Esophagus (tissue), 2 donors: ENCODE measurements at regions not wholly inside any gene's neighbourhood (a gene's known extent, or its start where the extent isn't known, plus 50 kb on each side); places are given as distances from the start of the nearest gene placed in this dataset.

Experiments used
- H3K27ac ChIP-seq, 2 donors: one replicate each; pipeline ENCODE4 v1.5.1; 2013; ENCODE audit warnings: low read depth in 2 of 2, mild to moderate bottlenecking in 2 of 2, inconsistent platforms in 1 of 2, low read length in 1 of 2, moderate library complexity in 1 of 2
- H3K27me3 ChIP-seq, 2 donors: one replicate each; pipeline ENCODE4 v1.6.1; 2013; ENCODE audit warnings: low read length in 2 of 2, control low read depth in 1 of 2, mild to moderate bottlenecking in 1 of 2; ENCODE audit not compliant: insufficient read depth in 2 of 2, control insufficient read depth in 1 of 2
- H3K36me3 ChIP-seq, 2 donors: one replicate each; pipeline ENCODE4 v1.6.1; 2013; ENCODE audit warnings: low read length in 1 of 2; ENCODE audit not compliant: control insufficient read depth in 2 of 2, insufficient read depth in 2 of 2
- H3K4me1 ChIP-seq, 2 donors: one replicate each; pipeline ENCODE4 v1.6.1; 2013; ENCODE audit warnings: low read length in 1 of 2; ENCODE audit not compliant: control insufficient read depth in 2 of 2, insufficient read depth in 2 of 2
- H3K4me3 ChIP-seq, 2 donors: one replicate each; pipeline ENCODE4 v1.5.1; 2013; ENCODE audit warnings: low read length in 2 of 2, mild to moderate bottlenecking in 2 of 2, low read depth in 1 of 2, moderate library complexity in 1 of 2
- H3K9me3 ChIP-seq, 2 donors: one replicate each; pipeline ENCODE4 v1.6.1; 2013; ENCODE audit warnings: mild to moderate bottlenecking in 2 of 2, low read depth in 1 of 2, low read length in 1 of 2, moderate library complexity in 1 of 2; ENCODE audit not compliant: control insufficient read depth in 2 of 2, insufficient read depth in 1 of 2
- WGBS, 2 donors: extraction: QIAGEN DNeasy Blood & Tissue Kit; methylation state at CpG; one replicate each; pipeline ENCODE4 v1.1.7; 2013; 5-methylcytosine and 5-hydroxymethylcytosine counted together
- donor health status: healthy with polysubstance abuse.
- donor health status: Bipolar disorder and iron deficiency.

DNA sequence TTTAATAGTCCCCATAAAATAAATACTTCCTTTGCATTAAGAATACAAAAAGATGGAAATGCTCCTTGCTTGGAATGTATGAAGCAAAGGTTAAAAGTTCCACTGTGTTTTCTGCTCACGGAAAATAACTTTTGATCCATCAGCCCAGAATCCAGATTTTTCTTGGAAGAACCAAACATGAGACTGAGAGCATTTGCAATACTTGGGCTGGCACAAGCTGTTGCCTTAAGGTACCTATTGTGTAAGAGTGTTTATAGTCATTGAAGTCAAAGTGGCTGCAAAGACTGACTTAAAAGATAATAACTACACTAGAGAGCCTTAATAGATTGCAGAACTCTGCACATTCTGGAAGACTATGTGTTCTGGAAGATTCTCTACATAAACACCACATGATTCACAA lies 281.4 kb downstream of the RAB28 start:
- Histone ChIP-seq H3K36me3 (no peaks in the 10 kb centered on the region), H3K27ac (no peak overlapping the region), H3K4me3 (no peak overlapping the region), H3K27me3 (no peaks in the 10 kb centered on the region), H3K4me1 (no peaks in the 10 kb centered on the region), H3K9me3 (no peaks in the 10 kb centered on the region)
- 63 to 73% methylated on average over 1 of the region's 1 CpG for WGBS, 2 donors

DNA sequence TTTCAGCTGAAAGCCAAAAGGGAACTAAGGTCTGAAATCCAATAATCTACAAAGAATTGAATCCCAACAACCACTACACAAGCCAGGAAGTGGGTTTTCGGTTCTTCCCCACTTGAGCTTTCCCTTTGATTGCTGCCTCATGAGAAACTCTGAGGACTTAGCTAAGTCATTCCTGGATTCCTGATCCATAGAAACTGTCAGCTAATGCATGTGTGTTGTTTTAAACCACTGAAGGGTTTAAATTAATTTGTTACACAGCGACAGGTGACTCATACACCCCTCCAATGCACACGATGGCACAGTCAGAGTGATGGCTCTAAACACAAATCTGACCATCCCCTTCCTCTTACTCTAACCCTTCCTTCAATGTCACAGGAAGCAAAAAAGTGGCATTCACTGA lies 282.9 kb downstream of the RAB28 start:
- Histone ChIP-seq H3K4me1 (no peaks in the 10 kb centered on the region), H3K9me3 (no peaks in the 10 kb centered on the region), H3K27ac (no peak overlapping the region), H3K36me3 (no peaks in the 10 kb centered on the region), H3K4me3 (no peak overlapping the region), H3K27me3 (no peaks in the 10 kb centered on the region)
- 86 to 88% methylated on average over 3 of the region's 3 CpGs for WGBS, 2 donors

DNA sequence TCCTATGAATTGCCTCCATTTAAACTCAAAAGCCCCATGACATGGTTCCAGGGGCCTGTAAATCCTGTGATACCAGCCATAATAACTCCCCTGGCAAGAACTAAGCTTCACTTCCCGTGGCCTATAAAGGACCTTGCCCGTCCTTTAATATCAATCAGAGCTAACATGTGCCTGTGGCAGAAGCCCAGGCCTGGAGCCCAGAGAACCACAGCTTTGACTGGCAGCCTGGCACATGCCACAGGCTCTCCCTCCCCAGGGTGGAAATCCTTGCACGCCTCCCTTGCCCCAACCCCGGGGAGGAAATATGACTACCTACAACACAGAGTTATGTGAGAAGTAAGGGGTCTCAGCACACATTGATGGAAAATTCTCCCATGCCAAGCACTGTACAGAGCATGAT lies 287.4 kb downstream of the RAB28 start:
- Histone ChIP-seq H3K36me3 (no peaks in the 10 kb centered on the region), H3K4me3 (no peak overlapping the region), H3K4me1 (no peaks in the 10 kb centered on the region), H3K27ac (no peak overlapping the region), H3K9me3 (no peaks in the 10 kb centered on the region), H3K27me3 (no peaks in the 10 kb centered on the region)
- 83 to 85% methylated on average over 4 of the region's 4 CpGs for WGBS, 2 donors

DNA sequence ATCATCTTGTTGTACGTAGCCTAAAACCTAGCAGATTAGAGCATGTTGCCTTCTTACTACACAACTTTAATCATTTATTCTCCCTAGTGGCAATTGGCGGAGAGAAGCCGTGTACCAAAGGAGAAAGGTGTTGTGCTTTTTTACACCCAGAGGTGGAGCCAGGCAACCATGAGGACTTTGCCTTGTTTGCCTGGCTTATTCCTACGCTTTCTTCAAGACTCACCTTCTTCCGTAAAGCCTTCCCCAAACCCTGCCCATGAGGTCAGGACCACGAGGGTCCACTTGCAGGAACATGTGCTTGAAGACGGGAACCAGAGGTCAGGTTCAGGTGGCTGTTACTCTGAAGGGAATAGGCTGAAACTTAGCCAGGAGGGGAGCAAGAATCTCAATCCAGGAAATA lies 290.5 kb downstream of the RAB28 start:
- Histone ChIP-seq H3K4me3 (no peak overlapping the region), H3K9me3 (no peaks in the 10 kb centered on the region), H3K36me3 (no peaks in the 10 kb centered on the region), H3K4me1 (no peaks in the 10 kb centered on the region), H3K27ac (no peak overlapping the region), H3K27me3 (no peaks in the 10 kb centered on the region)
- 90 to 93% methylated on average over 7 of the region's 7 CpGs for WGBS, 2 donors

DNA sequence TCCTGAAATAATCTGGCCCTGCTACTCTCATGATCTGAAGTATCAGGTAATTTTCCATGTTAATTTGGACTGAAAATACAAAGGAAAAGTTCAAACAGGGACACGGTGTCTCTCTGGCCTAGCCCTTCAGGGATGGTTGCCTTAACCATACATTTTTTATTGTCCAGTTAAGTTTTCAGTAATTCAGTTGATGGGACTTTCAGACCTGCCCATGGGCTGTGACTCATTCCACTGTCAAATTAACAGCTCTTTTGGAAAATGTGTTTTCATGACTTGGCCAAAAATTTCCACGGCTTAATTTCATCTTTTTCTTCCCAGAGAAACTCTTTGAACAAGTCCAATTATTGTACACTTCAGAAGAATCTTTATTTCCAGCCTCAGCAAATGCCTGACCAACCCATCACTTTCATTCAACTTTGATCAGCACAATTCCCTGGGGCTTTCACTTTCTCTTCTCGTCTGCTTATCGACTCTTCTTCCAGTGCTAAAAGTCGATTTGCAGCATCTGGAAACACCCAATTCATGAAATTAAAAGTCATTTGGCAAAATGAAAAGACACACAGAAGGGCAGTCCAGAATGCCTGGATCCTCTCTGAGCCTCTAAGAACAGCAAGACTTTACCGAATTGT lies 293.9 kb downstream of the RAB28 start:
- Histone ChIP-seq H3K9me3 (no peaks in the 10 kb centered on the region), H3K27me3 (no peaks in the 10 kb centered on the region), H3K36me3 (no peaks in the 10 kb centered on the region), H3K27ac (no peak overlapping the region), H3K4me3 (no peak overlapping the region), H3K4me1 (no peaks in the 10 kb centered on the region)
- 38 to 57% methylated on average over 6 of the region's 6 CpGs for WGBS, 2 donors

DNA sequence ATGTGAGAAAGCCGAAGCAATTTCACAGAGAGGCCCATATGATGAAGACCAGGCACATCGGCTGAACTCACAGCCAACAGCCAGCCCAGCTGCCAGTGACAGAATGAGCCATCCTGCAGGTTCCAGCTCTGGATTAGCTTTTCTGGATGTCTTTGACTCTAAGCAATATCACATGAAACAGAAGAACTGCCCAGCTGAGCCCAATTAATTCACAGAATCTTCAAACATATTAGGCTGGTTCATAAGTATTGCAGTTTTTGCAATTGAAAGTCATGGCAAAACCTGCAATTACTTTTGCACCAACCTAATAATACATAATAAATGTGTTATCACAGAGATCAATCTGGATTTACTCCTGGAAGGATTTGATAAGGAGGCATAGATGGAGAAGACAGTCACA lies 299.9 kb downstream of the RAB28 start:
- Histone ChIP-seq H3K27me3 (no peaks in the 10 kb centered on the region), H3K4me1 (no peaks in the 10 kb centered on the region), H3K27ac (no peak overlapping the region), H3K9me3 (no peaks in the 10 kb centered on the region), H3K36me3 (no peaks in the 10 kb centered on the region), H3K4me3 (no peak overlapping the region)
- 72 to 86% methylated on average over 2 of the region's 2 CpGs for WGBS, 2 donors

DNA sequence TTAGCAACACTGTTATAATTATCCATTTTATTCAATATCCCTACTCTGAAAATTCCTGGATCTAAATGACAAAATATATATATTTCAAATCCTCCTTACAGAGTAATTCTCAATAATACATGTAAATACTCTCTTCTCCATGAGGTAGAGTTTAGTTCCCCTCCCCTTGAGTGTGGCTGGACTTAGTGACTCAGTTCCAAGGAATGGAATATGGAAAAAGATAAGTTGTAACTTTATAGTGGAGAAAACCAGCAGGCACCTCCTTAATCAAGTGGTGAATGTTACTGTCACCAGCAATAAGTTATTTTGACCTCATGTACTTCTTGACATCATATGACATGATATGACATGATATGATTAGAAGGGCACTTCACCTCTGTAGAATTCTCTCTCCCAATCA lies 302.0 kb downstream of the RAB28 start:
- no peak overlapping the region for H3K4me3 ChIP-seq
- H3K9me3 ChIP-seq = no peaks in the 10 kb centered on the region
- H3K27me3 ChIP-seq = no peaks in the 10 kb centered on the region
- H3K4me1 ChIP-seq = no peaks in the 10 kb centered on the region
- H3K36me3 ChIP-seq = no peaks in the 10 kb centered on the region
- H3K27ac ChIP-seq = no peak overlapping the region

DNA sequence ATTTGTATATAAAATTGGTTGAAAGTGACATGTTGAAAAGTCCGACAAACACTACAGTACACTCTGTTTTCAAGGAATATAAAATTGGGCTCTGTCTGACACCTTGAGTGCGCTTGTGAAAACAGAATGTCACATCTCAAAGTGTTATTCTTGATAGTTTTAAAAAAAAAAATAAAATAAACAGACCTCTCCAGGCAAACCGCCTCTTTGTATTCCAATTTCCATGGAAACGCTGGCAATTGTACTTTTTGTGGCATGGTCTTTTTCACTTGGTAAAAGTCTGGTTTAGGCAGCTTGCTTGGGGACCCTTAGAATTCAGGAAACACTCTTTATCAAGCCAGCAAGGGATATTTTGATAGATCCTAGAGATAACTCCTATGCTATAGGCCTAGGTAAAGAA lies 302.5 kb downstream of the RAB28 start:
- Histone ChIP-seq H3K27me3 (no peaks in the 10 kb centered on the region), H3K36me3 (no peaks in the 10 kb centered on the region), H3K4me3 (no peak overlapping the region), H3K9me3 (no peaks in the 10 kb centered on the region), H3K27ac (no peak overlapping the region), H3K4me1 (no peaks in the 10 kb centered on the region)
- WGBS, 2 donors = 76 to 80% methylated on average over 4 of the region's 4 CpGs

DNA sequence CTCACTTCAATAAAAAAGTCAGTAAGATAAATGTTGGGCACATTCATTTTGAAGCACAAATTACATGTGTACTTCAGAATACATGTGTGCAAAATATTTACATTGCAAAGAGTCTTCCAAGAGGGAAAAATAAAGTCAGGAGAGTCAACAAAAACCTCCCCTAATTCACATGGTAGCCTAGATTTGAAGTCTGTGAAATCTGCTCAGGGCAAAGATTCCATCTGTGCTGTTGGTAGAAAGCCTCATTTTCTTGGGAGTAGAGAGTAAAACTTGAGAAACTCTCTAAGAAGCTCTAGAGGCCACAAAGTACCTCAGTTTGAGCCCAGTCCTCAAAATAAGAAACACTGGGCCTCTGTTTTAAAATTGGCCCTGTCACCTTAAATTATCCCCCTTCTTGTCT lies 303.4 kb downstream of the RAB28 start:
- Histone ChIP-seq H3K4me1 (no peaks in the 10 kb centered on the region), H3K36me3 (no peaks in the 10 kb centered on the region), H3K27me3 (no peaks in the 10 kb centered on the region), H3K9me3 (no peaks in the 10 kb centered on the region), H3K4me3 (no peak overlapping the region), H3K27ac (no peak overlapping the region)

DNA sequence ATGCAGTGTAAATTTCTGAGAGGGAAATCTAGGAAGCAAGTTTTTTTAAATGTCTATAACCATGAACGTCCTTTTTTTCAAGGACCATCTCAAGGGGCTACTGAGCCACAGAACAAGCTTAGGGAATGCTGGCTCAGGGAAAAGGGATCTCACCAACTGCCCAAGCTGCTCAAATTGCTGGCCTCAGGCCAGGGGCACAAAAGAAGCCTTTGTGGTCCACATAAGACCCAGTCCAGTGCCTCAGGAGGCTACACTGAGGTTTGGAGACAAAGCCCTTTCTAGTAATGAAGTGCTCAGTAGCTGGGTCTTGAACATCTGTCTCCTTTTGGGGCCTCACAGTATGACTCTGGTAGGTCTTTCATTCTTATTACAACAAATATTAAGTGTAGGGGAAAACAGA lies 305.5 kb downstream of the RAB28 start:
- Histone ChIP-seq H3K4me3 (no peak overlapping the region), H3K36me3 (no peaks in the 10 kb centered on the region), H3K9me3 (no peaks in the 10 kb centered on the region), H3K27ac (no peak overlapping the region), H3K27me3 (no peaks in the 10 kb centered on the region), H3K4me1 (no peaks in the 10 kb centered on the region)
- 67 to 73% methylated on average over 1 of the region's 1 CpG for WGBS, 2 donors
